GM19023 (cell line): ENCODE measurements at regions not wholly inside any gene's neighbourhood (a gene's known extent, or its start where the extent isn't known, plus 50 kb on each side); places are given as distances from the start of the nearest gene placed in this dataset.
"Not testable (repeated sequence)": the region's sequence is repeated elsewhere in the genome, so short reads cannot be mapped to it uniquely, and the experiment has no call there.

Experiments used
- ATAC-seq: cut with Tn5 transposase; IDR thresholded peaks from one replicate; pipeline ENCODE4 v1.9.1; 2021; ENCODE audit warnings: mild to moderate bottlenecking, moderate library complexity; ENCODE audit not compliant: unreplicated experiment

- no peak for ATAC-seq
These were observed 117.9 kb downstream of the GPCPD1 start for GRCh38 chr20:5492937-5493336.

GRCh38 chr20:5491455-5491854 is 119.4 kb downstream of the GPCPD1 start:
- no peak for ATAC-seq

GRCh38 chr20:5489601-5490000 is 121.2 kb downstream of the GPCPD1 start:
- ATAC-seq: no peak

- no peak for ATAC-seq
These were observed 122.0 kb downstream of the GPCPD1 start for GRCh38 chr20:5488823-5489222.

- ATAC-seq: peak; percentile 51
These were observed 124.3 kb downstream of the GPCPD1 start for GRCh38 chr20:5486377-5487054.

- no peak for ATAC-seq
These were observed 125.9 kb downstream of the GPCPD1 start for GRCh38 chr20:5484926-5485325.

GRCh38 chr20:5484346-5484745 is 126.5 kb downstream of the GPCPD1 start:
- no peak for ATAC-seq

GRCh38 chr20:5482791-5483190 is 128.0 kb downstream of the GPCPD1 start:
- no peak for ATAC-seq

GRCh38 chr20:5481872-5482271 is 128.9 kb downstream of the GPCPD1 start:
- no peak for ATAC-seq

- ATAC-seq: no peak
These were observed 129.8 kb downstream of the GPCPD1 start for GRCh38 chr20:5480824-5481600.

GRCh38 chr20:5474646-5475550 is 135.9 kb downstream of the GPCPD1 start:
- no peak for ATAC-seq

GRCh38 chr20:5471866-5472265 is 138.9 kb downstream of the GPCPD1 start:
- ATAC-seq: not testable (repeated sequence)

- no peak for ATAC-seq
These were observed 139.4 kb downstream of the GPCPD1 start for GRCh38 chr20:5471368-5471767.

GRCh38 chr20:5470943-5471342 is 139.9 kb downstream of the GPCPD1 start:
- ATAC-seq: no peak

GRCh38 chr20:5470458-5470857 is 140.3 kb downstream of the GPCPD1 start:
- no peak for ATAC-seq

- ATAC-seq: no peak
These were observed 141.7 kb downstream of the GPCPD1 start for GRCh38 chr20:5469111-5469510.

GRCh38 chr20:5467086-5467485 is 143.7 kb downstream of the GPCPD1 start:
- no peak for ATAC-seq

GRCh38 chr20:5465604-5465927 is 145.2 kb downstream of the GPCPD1 start:
- no peak for ATAC-seq

- no peak for ATAC-seq
These were observed 145.8 kb downstream of the GPCPD1 start for GRCh38 chr20:5464901-5465603.

GRCh38 chr20:5463007-5463686 is 146.4 kb upstream of the PROKR2 start:
- no peak for ATAC-seq
